Adrenal gland (tissue), 9 donors: ENCODE measurements at regions not wholly inside any gene's neighbourhood (a gene's known extent, or its start where the extent isn't known, plus 50 kb on each side); places are given as distances from the start of the nearest gene placed in this dataset.
"Not testable (repeated sequence)": the region's sequence is repeated elsewhere in the genome, so short reads cannot be mapped to it uniquely, and the experiment has no call there.

Source experiments
- DNase-seq, 7 donors: peaks; one replicate each; pipeline ENCODE4 v3.0.0-alpha.2; 2019 to 2020
- H3K27ac ChIP-seq, 5 donors: fragments of 200-600 bp; sonication (generic) in 4 of 5; 1 replicate in 3 of 5; 2 replicates in 2 of 5; pipeline versions ENCODE4 v1.5.1 to v1.8.0; 2016 to 2020; ENCODE audit warnings: mild to moderate bottlenecking in 1 of 5
- H3K27me3 ChIP-seq: fragments of 200-600 bp; 2 replicates; pipeline ENCODE4 v1.8.0; 2021
- H3K36me3 ChIP-seq, 2 donors: fragments of 200-600 bp; replicated peaks in 1 of 2; 1 replicate in 1 of 2; 2 replicates in 1 of 2; pipeline versions ENCODE4 v1.5.1 to v1.8.0; 2018 to 2022
- H3K4me1 ChIP-seq, 2 donors: fragments of 200-600 bp; replicated peaks in 1 of 2; 1 replicate in 1 of 2; 2 replicates in 1 of 2; pipeline versions ENCODE4 v1.5.1 to v1.8.0; 2018 to 2021
- H3K4me3 ChIP-seq, 4 donors: fragments of 200-600 bp; sonication (generic) in 3 of 4; one replicate each; pipeline ENCODE4 v1.5.1; 2016 to 2018
- H3K9me3 ChIP-seq, 3 donors: fragments of 200-600 bp; sonication (generic) in 1 of 3; replicated peaks in 1 of 3; 1 replicate in 2 of 3; 2 replicates in 1 of 3; pipeline versions ENCODE4 v1.5.1 to v1.8.0; 2016 to 2021
- CTCF ChIP-seq, 6 experiments: fragments of 450-650 bp in 4 of 6; fragments of 200-600 bp in 2 of 6; sonication (generic) in 1 of 6; IDR thresholded peaks; 1 replicate in 5 of 6; 2 replicates in 1 of 6; pipeline versions ENCODE4 v1.5.1 to v1.8.0; 2016 to 2021; ENCODE audit warnings: antibody characterized with exemption in 6 of 6, mild to moderate bottlenecking in 2 of 6, moderate library complexity in 1 of 6
- POLR2A ChIP-seq, 2 donors: fragments of 450-650 bp; IDR thresholded peaks; one replicate each; pipeline ENCODE4 v1.6.1; 2017; ENCODE audit warnings: antibody characterized with exemption in 2 of 2, mild to moderate bottlenecking in 2 of 2, moderate library complexity in 1 of 2
- WGBS, 4 donors: extraction: QIAGEN DNeasy Blood & Tissue Kit in 2 of 4; methylation state at CpG; one replicate each; pipeline versions ENCODE4 v1.1.5 to v1.1.7; 2013 to 2017; 5-methylcytosine and 5-hydroxymethylcytosine counted together
- intact Hi-C, 2 donors: fragments of 100-400 bp; cut with DNase I; formaldehyde crosslinking; loops; one replicate each; pipeline versions ENCODE4 v1.14.1 to v1.15.0; 2022 to 2023
- donor health status: healthy with polysubstance abuse.
- donor health status: Bipolar disorder and iron deficiency.
- donor health status: DM: yes; HTN: yes; CAD: no.
- donor health status: DM: no; HTN: no; CAD: no.
- donor health status: DM: no; HTN: no; CAD: no.

GRCh38 chr5:99033014-99033900, 104.5 kb upstream of the CHD1 start:
- no peaks in the 10 kb centered on the region for H3K36me3 ChIP-seq
- H3K27ac ChIP-seq = peak overlapping the region in 2 of 5 donors; percentile 30 to 36
- WGBS, 4 donors = 42 to 53% (median 46%) methylated on average over 5 of the region's 5 CpGs
- no peak for TF ChIP-seq CTCF (IDR thresholded peaks at IDR 0.05)
- TF ChIP-seq POLR2A (IDR thresholded peaks at IDR 0.05) = no peak
- no peak for DNase-seq
- peak overlapping the region in 1 of 4 donors; percentile 42 for H3K4me3 ChIP-seq
- no peaks in the 10 kb centered on the region for H3K9me3 ChIP-seq
- intact Hi-C loops = loop anchor here (5.0 to 10.0 kb wide), 2 partner anchors 126 to 128 kb away; no protein-coding TSS in a partner anchor
- H3K4me1 ChIP-seq = peaks cover 0 to 4% of the 10 kb centered on the region in 2 donors
- H3K27me3 ChIP-seq = no peaks in the 10 kb centered on the region

GRCh38 chr5:99032234-99033013, 103.6 kb upstream of the CHD1 start:
- Histone ChIP-seq H3K4me1 (peaks cover 0 to 4% of the 10 kb centered on the region in 2 donors), H3K4me3 (peak overlapping the region in 1 of 4 donors; percentile 42), H3K27me3 (no peaks in the 10 kb centered on the region), H3K27ac (peak overlapping the region in 2 of 5 donors; percentile 30 to 36), H3K9me3 (no peaks in the 10 kb centered on the region), H3K36me3 (no peaks in the 10 kb centered on the region)
- peak; percentile 52 to 85 (median 67) for DNase-seq
- intact Hi-C loops = loop anchor here (5.0 to 10.0 kb wide), 2 partner anchors 125 to 128 kb away; no protein-coding TSS in a partner anchor
- WGBS, 4 donors = 32 to 39% (median 37%) methylated on average over 7 of the region's 7 CpGs
- TF ChIP-seq POLR2A (IDR thresholded peaks at IDR 0.05) (no peak), CTCF (IDR thresholded peaks at IDR 0.05) (peak; percentile 44 to 82 (median 77))

- no peak for DNase-seq
- H3K27ac ChIP-seq = no peak overlapping the region
- TF ChIP-seq POLR2A (IDR thresholded peaks at IDR 0.05) (no peak), CTCF (IDR thresholded peaks at IDR 0.05) (no peak)
- intact Hi-C loops = loop anchor here (5.0 to 10.0 kb wide), 2 partner anchors 124 to 126 kb away; no protein-coding TSS in a partner anchor
- H3K27me3 ChIP-seq = no peaks in the 10 kb centered on the region
- no peaks in the 10 kb centered on the region for H3K9me3 ChIP-seq
- no peaks in the 10 kb centered on the region for H3K36me3 ChIP-seq
- no peak overlapping the region for H3K4me3 ChIP-seq
- peaks cover 0 to 4% of the 10 kb centered on the region in 2 donors for H3K4me1 ChIP-seq
Observed at GRCh38 chr5:99030906-99031440, 102.2 kb upstream of the CHD1 start.

- intact Hi-C loops = no loop called here
- no peak for DNase-seq
- no peaks in the 10 kb centered on the region for H3K36me3 ChIP-seq
- H3K27ac ChIP-seq = no peak overlapping the region
- TF ChIP-seq POLR2A (IDR thresholded peaks at IDR 0.05) = no peak
- no peak for TF ChIP-seq CTCF (IDR thresholded peaks at IDR 0.05)
- H3K4me1 ChIP-seq = peaks cover 0 to 4% of the 10 kb centered on the region in 2 donors
- H3K27me3 ChIP-seq = no peaks in the 10 kb centered on the region
- 90 to 95% (median 95%) methylated on average over 1 of the region's 1 CpG for WGBS, 4 donors
- no peak overlapping the region for H3K4me3 ChIP-seq
- H3K9me3 ChIP-seq = no peaks in the 10 kb centered on the region
Observed at GRCh38 chr5:99029172-99029571, 100.4 kb upstream of the CHD1 start.

GRCh38 chr5:99028170-99028569, 99.4 kb upstream of the CHD1 start:
- 85 to 94% (median 91%) methylated on average over 6 of the region's 6 CpGs for WGBS, 4 donors

More at GRCh38 chr5:99028170-99028569, 99.4 kb upstream of the CHD1 start:
- H3K4me3 ChIP-seq, H3K27ac ChIP-seq, intact Hi-C loops, H3K4me1 ChIP-seq, H3K9me3 ChIP-seq, DNase-seq, H3K27me3 ChIP-seq, H3K36me3 ChIP-seq: not testable (repeated sequence)
